SU-DHL-6 (cell line): ENCODE measurements at regions not wholly inside any gene's neighbourhood (a gene's known extent, or its start where the extent isn't known, plus 50 kb on each side); places are given as distances from the start of the nearest gene placed in this dataset.

ENCODE experiments used
- EZH2phosphoT487 ChIP-seq: fragments of 200-600 bp; sonication (generic), shearing (Covaris generic); conservative IDR thresholded peaks from 2 replicates; pipeline ENCODE4 v1.6.1; 2018; ENCODE audit warnings: mild to moderate bottlenecking, antibody characterized with exemption, low read length, moderate library complexity, mixed read lengths
- TF ChIP-seq, protein P1 (sequence below): fragments of 200-600 bp; sonication (generic); IDR thresholded peaks from one replicate; pipeline ENCODE4 v1.5.1; 2017; ENCODE audit warnings: antibody characterized with exemption, mild to moderate bottlenecking, low read length, moderate library complexity; ENCODE audit not compliant: insufficient read depth, poor library complexity, severe bottlenecking

DNA sequence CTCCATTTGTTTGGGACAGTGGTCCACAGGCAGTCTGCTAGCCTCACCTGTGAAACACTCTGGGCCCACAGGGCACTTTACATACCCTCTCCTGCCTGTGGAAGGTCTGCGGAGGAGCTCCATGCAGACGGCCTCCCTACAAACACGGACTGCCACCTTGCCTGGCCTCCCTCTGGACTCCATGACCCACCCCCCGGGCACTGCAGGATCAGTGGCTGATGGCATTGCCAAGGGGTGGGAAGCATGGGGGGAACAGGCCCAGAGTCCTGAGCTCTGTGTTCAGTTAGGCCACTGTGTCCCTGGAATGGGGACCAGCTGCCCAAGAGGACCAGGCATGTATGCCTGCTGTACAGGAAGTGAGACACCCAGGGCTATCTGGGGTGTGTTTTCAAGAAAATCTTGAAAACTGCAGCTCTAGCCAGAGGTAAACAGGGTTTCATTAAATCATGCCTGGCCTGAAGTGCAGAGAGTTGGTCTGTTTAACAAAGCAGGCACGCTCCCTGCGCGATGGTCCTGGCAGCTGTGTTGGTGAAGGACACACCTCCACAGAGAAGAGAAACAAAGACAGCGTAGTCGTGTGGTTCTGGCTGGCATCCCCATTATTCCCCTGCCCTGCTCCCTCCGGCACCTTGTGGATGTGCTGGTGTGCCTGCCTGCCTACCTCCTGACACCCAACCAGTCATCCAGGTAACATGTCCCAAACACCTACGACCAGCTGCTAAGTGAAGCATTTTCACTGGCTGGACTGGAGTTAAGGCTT, 470.8 kb upstream of the ZMIZ1 start:
- TF ChIP-seq, protein P1, sequence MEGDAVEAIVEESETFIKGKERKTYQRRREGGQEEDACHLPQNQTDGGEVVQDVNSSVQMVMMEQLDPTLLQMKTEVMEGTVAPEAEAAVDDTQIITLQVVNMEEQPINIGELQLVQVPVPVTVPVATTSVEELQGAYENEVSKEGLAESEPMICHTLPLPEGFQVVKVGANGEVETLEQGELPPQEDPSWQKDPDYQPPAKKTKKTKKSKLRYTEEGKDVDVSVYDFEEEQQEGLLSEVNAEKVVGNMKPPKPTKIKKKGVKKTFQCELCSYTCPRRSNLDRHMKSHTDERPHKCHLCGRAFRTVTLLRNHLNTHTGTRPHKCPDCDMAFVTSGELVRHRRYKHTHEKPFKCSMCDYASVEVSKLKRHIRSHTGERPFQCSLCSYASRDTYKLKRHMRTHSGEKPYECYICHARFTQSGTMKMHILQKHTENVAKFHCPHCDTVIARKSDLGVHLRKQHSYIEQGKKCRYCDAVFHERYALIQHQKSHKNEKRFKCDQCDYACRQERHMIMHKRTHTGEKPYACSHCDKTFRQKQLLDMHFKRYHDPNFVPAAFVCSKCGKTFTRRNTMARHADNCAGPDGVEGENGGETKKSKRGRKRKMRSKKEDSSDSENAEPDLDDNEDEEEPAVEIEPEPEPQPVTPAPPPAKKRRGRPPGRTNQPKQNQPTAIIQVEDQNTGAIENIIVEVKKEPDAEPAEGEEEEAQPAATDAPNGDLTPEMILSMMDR, result no peak
- no peak for TF ChIP-seq EZH2phosphoT487
